ENCODE measurements at regions not wholly inside any gene's neighbourhood (a gene's known extent, or its start where the extent isn't known, plus 50 kb on each side); places are given as distances from the start of the nearest gene placed in this dataset.

DNA sequence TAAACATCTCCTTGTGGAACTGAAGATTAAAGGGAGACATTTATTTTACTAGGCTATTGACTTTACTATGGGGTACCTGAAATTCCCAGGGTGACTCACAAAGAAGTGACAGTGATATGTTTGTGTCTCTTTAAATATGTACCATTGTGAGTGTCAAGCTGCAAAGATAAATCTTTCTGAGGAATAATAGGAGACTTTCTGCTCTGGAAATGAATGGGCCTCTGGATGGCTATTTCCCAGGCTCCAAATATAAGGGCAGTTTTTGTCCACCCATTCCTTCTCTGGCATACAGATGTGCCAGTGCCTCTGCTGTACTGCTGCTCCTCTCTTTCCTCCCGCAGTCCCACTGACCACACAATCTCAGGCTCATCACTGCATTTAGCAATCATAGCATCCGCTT, 586.4 kb upstream of the CNTNAP5 start:
- Histone ChIP-seq H3K27ac (ENCODE audit: insufficient read depth, low read length) (no peak overlapping the region), H3K4me2 (ENCODE audit: extremely low read depth, insufficient read depth, low read length) (no peak overlapping the region)

DNA sequence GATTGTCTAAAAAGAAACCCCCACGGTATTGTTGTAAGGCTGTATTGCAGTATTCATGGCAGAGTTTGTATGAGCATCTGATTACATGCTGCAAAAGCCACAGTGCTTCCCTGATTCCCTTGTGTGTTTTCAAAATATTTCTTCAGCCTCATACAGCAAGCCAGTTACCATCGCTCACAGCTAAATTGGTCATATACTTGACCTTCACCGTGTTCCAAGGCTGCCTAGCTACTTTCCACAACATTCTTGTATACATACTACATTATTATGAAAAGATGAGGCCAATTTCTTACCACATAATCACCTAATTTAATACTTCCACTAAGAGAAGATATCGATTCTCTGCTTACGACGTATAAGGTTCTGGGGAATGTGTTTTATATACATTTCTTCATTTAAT, 576.3 kb upstream of the CNTNAP5 start:
- Histone ChIP-seq H2AFZ (ENCODE audit: low read length) (no peak overlapping the region), H3K4me2 (ENCODE audit: extremely low read depth, insufficient read depth, low read length) (no peak overlapping the region), H3K9me3 (ENCODE audit: control insufficient read depth, insufficient read depth, low read depth, low read length) (no peaks in the 10 kb centered on the region), H3K36me3 (ENCODE audit: control insufficient read depth, insufficient read depth, low read length) (no peaks in the 10 kb centered on the region), H3K9ac (ENCODE audit: insufficient read depth, low read length) (no peak overlapping the region), H3K4me1 (ENCODE audit: control insufficient read depth, extremely low read depth, insufficient read depth, low read length) (no peaks in the 10 kb centered on the region), H3K27me3 (ENCODE audit: control insufficient read depth, insufficient read depth, low read length) (no peaks in the 10 kb centered on the region), H3K27ac (ENCODE audit: insufficient read depth, low read length) (no peak overlapping the region), H3K79me2 (ENCODE audit: control insufficient read depth, insufficient read depth, low read length) (no peaks in the 10 kb centered on the region), H4K20me1 (ENCODE audit: control insufficient read depth, extremely low read depth, insufficient read depth, low read length) (no peaks in the 10 kb centered on the region), H3K4me3 (replicated peaks in 1 of 4; ENCODE audit: control extremely low read depth in 1 of 4, insufficient read depth in 1 of 4, low read depth in 3 of 4, low read length in 4 of 4) (no peak overlapping the region)
- TF ChIP-seq, protein P1, sequence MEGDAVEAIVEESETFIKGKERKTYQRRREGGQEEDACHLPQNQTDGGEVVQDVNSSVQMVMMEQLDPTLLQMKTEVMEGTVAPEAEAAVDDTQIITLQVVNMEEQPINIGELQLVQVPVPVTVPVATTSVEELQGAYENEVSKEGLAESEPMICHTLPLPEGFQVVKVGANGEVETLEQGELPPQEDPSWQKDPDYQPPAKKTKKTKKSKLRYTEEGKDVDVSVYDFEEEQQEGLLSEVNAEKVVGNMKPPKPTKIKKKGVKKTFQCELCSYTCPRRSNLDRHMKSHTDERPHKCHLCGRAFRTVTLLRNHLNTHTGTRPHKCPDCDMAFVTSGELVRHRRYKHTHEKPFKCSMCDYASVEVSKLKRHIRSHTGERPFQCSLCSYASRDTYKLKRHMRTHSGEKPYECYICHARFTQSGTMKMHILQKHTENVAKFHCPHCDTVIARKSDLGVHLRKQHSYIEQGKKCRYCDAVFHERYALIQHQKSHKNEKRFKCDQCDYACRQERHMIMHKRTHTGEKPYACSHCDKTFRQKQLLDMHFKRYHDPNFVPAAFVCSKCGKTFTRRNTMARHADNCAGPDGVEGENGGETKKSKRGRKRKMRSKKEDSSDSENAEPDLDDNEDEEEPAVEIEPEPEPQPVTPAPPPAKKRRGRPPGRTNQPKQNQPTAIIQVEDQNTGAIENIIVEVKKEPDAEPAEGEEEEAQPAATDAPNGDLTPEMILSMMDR (conservative IDR thresholded peaks at IDR 0.05 in 1 of 2, IDR thresholded peaks at IDR 0.05 in 1 of 2; ENCODE audit: low read depth in 1 of 2, low read length in 2 of 2): no peak
- no peak for TF ChIP-seq EZH2 (IDR thresholded peaks at IDR 0.05; ENCODE audit: low read length, missing control alignments)
- DNase-seq (ENCODE audit: low read depth in 2 of 2): no peak

More for the DNA sequence above, 586.4 kb upstream of the CNTNAP5 start:
- no peak for DNase-seq (ENCODE audit: low read depth in 2 of 2)
- H3K4me3 ChIP-seq (replicated peaks in 1 of 4; ENCODE audit: control extremely low read depth in 1 of 4, insufficient read depth in 1 of 4, low read depth in 3 of 4, low read length in 4 of 4): no peak overlapping the region
- TF ChIP-seq, protein P1 (conservative IDR thresholded peaks at IDR 0.05 in 1 of 2, IDR thresholded peaks at IDR 0.05 in 1 of 2; ENCODE audit: low read depth in 1 of 2, low read length in 2 of 2): no peak
- no peak for TF ChIP-seq EZH2 (IDR thresholded peaks at IDR 0.05; ENCODE audit: low read length, missing control alignments)
- H4K20me1 ChIP-seq (ENCODE audit: control insufficient read depth, extremely low read depth, insufficient read depth, low read length): no peaks in the 10 kb centered on the region
- H3K79me2 ChIP-seq (ENCODE audit: control insufficient read depth, insufficient read depth, low read length): no peaks in the 10 kb centered on the region
- no peak overlapping the region for H3K9ac ChIP-seq (ENCODE audit: insufficient read depth, low read length)
- no peaks in the 10 kb centered on the region for H3K36me3 ChIP-seq (ENCODE audit: control insufficient read depth, insufficient read depth, low read length)
- no peaks in the 10 kb centered on the region for H3K9me3 ChIP-seq (ENCODE audit: control insufficient read depth, insufficient read depth, low read depth, low read length)
- H3K4me1 ChIP-seq (ENCODE audit: control insufficient read depth, extremely low read depth, insufficient read depth, low read length): no peaks in the 10 kb centered on the region
- no peak overlapping the region for H2AFZ ChIP-seq (ENCODE audit: low read length)
- H3K27me3 ChIP-seq (ENCODE audit: control insufficient read depth, insufficient read depth, low read length): no peaks in the 10 kb centered on the region

DNA sequence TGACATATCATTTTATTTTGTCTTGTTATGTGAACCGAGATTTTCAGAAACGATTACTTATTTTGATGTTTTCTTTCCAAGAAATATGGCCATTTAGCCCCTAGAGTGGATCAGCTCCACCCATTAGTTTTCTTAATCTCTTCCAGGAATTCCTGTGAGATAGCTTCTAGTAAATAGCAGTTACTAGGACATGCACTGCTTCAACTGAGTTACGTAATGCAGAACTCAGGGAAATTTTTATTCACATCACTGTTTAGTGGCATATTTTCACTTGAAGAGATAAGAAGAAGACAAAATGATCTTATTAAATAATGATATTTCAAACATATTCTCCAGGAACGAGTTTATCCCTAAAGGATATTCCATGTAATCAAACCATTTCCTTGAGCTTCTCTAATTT, 573.5 kb upstream of the CNTNAP5 start:
- H3K9ac ChIP-seq (ENCODE audit: insufficient read depth, low read length): no peak overlapping the region
- no peak for TF ChIP-seq EZH2 (IDR thresholded peaks at IDR 0.05; ENCODE audit: low read length, missing control alignments)
- TF ChIP-seq, protein P1 (conservative IDR thresholded peaks at IDR 0.05 in 1 of 2, IDR thresholded peaks at IDR 0.05 in 1 of 2; ENCODE audit: low read depth in 1 of 2, low read length in 2 of 2): no peak
- H3K4me3 ChIP-seq (replicated peaks in 1 of 4; ENCODE audit: control extremely low read depth in 1 of 4, insufficient read depth in 1 of 4, low read depth in 3 of 4, low read length in 4 of 4): no peak overlapping the region
- no peaks in the 10 kb centered on the region for H3K4me1 ChIP-seq (ENCODE audit: control insufficient read depth, extremely low read depth, insufficient read depth, low read length)
- H3K27ac ChIP-seq (ENCODE audit: insufficient read depth, low read length): no peak overlapping the region
- no peaks in the 10 kb centered on the region for H3K27me3 ChIP-seq (ENCODE audit: control insufficient read depth, insufficient read depth, low read length)
- DNase-seq (ENCODE audit: low read depth in 2 of 2): no peak
- H3K79me2 ChIP-seq (ENCODE audit: control insufficient read depth, insufficient read depth, low read length): no peaks in the 10 kb centered on the region
- H3K36me3 ChIP-seq (ENCODE audit: control insufficient read depth, insufficient read depth, low read length): no peaks in the 10 kb centered on the region
- no peak overlapping the region for H2AFZ ChIP-seq (ENCODE audit: low read length)
- H3K4me2 ChIP-seq (ENCODE audit: extremely low read depth, insufficient read depth, low read length): no peak overlapping the region
- no peaks in the 10 kb centered on the region for H3K9me3 ChIP-seq (ENCODE audit: control insufficient read depth, insufficient read depth, low read depth, low read length)
- no peaks in the 10 kb centered on the region for H4K20me1 ChIP-seq (ENCODE audit: control insufficient read depth, extremely low read depth, insufficient read depth, low read length)
